Aorta (tissue), 5 donors: ENCODE measurements at regions not wholly inside any gene's neighbourhood (a gene's known extent, or its start where the extent isn't known, plus 50 kb on each side); places are given as distances from the start of the nearest gene placed in this dataset.

Experiments used
- ATAC-seq: fragments of 200-7000 bp; cut with Tn5 transposase; one replicate; pipeline ENCODE4 v1.9.1; 2022; ENCODE audit warnings: moderate library complexity; ENCODE audit not compliant: low FRiP score
- DNase-seq, 2 donors: peaks; one replicate each; pipeline ENCODE4 v3.0.0-alpha.2; 2020
- H3K27ac ChIP-seq, 2 donors: one replicate each; pipeline ENCODE4 v1.5.1; 2013; ENCODE audit warnings: low read length in 2 of 2, mild to moderate bottlenecking in 2 of 2, moderate library complexity in 2 of 2, control low read depth in 1 of 2, inconsistent platforms in 1 of 2, low read depth in 1 of 2
- H3K27me3 ChIP-seq, 2 donors: one replicate each; pipeline ENCODE4 v1.6.1; 2013; ENCODE audit warnings: control low read depth in 1 of 2, low read length in 1 of 2, mild to moderate bottlenecking in 1 of 2, moderate library complexity in 1 of 2; ENCODE audit not compliant: insufficient read depth in 2 of 2, control insufficient read depth in 1 of 2
- H3K36me3 ChIP-seq, 2 donors: one replicate each; pipeline ENCODE4 v1.6.1; 2013; ENCODE audit warnings: control low read depth in 1 of 2, low read length in 1 of 2, mild to moderate bottlenecking in 1 of 2; ENCODE audit not compliant: insufficient read depth in 2 of 2, control insufficient read depth in 1 of 2
- H3K4me1 ChIP-seq, 2 donors: one replicate each; pipeline ENCODE4 v1.6.1; 2013; ENCODE audit warnings: low read length in 2 of 2, control low read depth in 1 of 2, mild to moderate bottlenecking in 1 of 2, moderate library complexity in 1 of 2; ENCODE audit not compliant: insufficient read depth in 2 of 2, control insufficient read depth in 1 of 2
- H3K4me3 ChIP-seq, 2 donors: one replicate each; pipeline ENCODE4 v1.5.1; 2013; ENCODE audit warnings: low read length in 2 of 2, control low read depth in 1 of 2, mild to moderate bottlenecking in 1 of 2
- H3K9me3 ChIP-seq: one replicate; pipeline ENCODE4 v1.6.1; 2013; ENCODE audit warnings: mild to moderate bottlenecking, low read length; ENCODE audit not compliant: control insufficient read depth
- WGBS, 2 donors: extraction: QIAGEN DNeasy Blood & Tissue Kit; methylation state at CpG; one replicate each; pipeline ENCODE4 v1.1.7; 2013; 5-methylcytosine and 5-hydroxymethylcytosine counted together
- intact Hi-C, 2 donors: fragments of 100-400 bp; cut with DNase I; formaldehyde crosslinking; loops; one replicate each; pipeline versions ENCODE4 v1.14.2 to v1.15.0; 2022
- donor health status: healthy with polysubstance abuse.
- donor health status: Bipolar disorder and iron deficiency.
- donor health status: DM: no; HTN: no; CAD: no.
- donor health status: DM: no; HTN: no; CAD: no.
- donor health status: DM: yes; HTN: yes; CAD: no.

- WGBS, 2 donors: 71 to 75% methylated on average over 9 of the region's 9 CpGs
- no peak for DNase-seq
- no peaks in the 10 kb centered on the region for H3K36me3 ChIP-seq
- no peak for ATAC-seq
- no peaks in the 10 kb centered on the region for H3K4me1 ChIP-seq
- no peaks in the 10 kb centered on the region for H3K27me3 ChIP-seq
- H3K9me3 ChIP-seq: peaks cover 2% of the 10 kb centered on the region
- H3K4me3 ChIP-seq: no peak overlapping the region
- no peak overlapping the region for H3K27ac ChIP-seq
- intact Hi-C loops: no loop called here
These were observed 146.9 kb downstream of the TENT4A start for GRCh38 chr5:6859951-6860638.

- H3K27ac ChIP-seq: no peak overlapping the region
- intact Hi-C loops: no loop called here
- no peaks in the 10 kb centered on the region for H3K36me3 ChIP-seq
- H3K27me3 ChIP-seq: no peaks in the 10 kb centered on the region
- DNase-seq (no peak), ATAC-seq (no peak)
- no peak overlapping the region for H3K4me3 ChIP-seq
- H3K9me3 ChIP-seq: peaks cover 2% of the 10 kb centered on the region
- H3K4me1 ChIP-seq: no peaks in the 10 kb centered on the region
- WGBS, 2 donors: 24 to 38% methylated on average over 3 of the region's 3 CpGs
These were observed 147.8 kb downstream of the TENT4A start for GRCh38 chr5:6861036-6861435.

GRCh38 chr5:6861667-6862066, 148.4 kb downstream of the TENT4A start:
- Histone ChIP-seq H3K27ac (no peak overlapping the region), H3K36me3 (no peaks in the 10 kb centered on the region), H3K9me3 (peaks cover 2% of the 10 kb centered on the region), H3K4me3 (no peak overlapping the region), H3K4me1 (no peaks in the 10 kb centered on the region), H3K27me3 (no peaks in the 10 kb centered on the region)
- ATAC-seq: no peak
- no peak for DNase-seq
- intact Hi-C loops: no loop called here
- WGBS, 2 donors: 67 to 73% methylated on average over 3 of the region's 3 CpGs

GRCh38 chr5:6862306-6862705, 149.1 kb downstream of the TENT4A start:
- H3K27me3 ChIP-seq: no peaks in the 10 kb centered on the region
- 87 to 91% methylated on average over 5 of the region's 5 CpGs for WGBS, 2 donors
- intact Hi-C loops: no loop called here
- DNase-seq (no peak), ATAC-seq (no peak)
- no peak overlapping the region for H3K27ac ChIP-seq
- H3K4me1 ChIP-seq: no peaks in the 10 kb centered on the region
- no peaks in the 10 kb centered on the region for H3K36me3 ChIP-seq
- no peak overlapping the region for H3K4me3 ChIP-seq
- H3K9me3 ChIP-seq: peaks cover 2% of the 10 kb centered on the region

GRCh38 chr5:6867712-6868111, 154.5 kb downstream of the TENT4A start:
- no peaks in the 10 kb centered on the region for H3K27me3 ChIP-seq
- no peak overlapping the region for H3K27ac ChIP-seq
- no peaks in the 10 kb centered on the region for H3K4me1 ChIP-seq
- intact Hi-C loops: no loop called here
- 93 to 94% methylated on average over 6 of the region's 6 CpGs for WGBS, 2 donors
- no peaks in the 10 kb centered on the region for H3K9me3 ChIP-seq
- H3K4me3 ChIP-seq: no peak overlapping the region
- ATAC-seq (no peak), DNase-seq (no peak)
- H3K36me3 ChIP-seq: no peaks in the 10 kb centered on the region

GRCh38 chr5:6868171-6868570, 154.9 kb downstream of the TENT4A start:
- intact Hi-C loops: no loop called here
- no peak overlapping the region for H3K27ac ChIP-seq
- ATAC-seq (no peak), DNase-seq (no peak)
- H3K36me3 ChIP-seq: no peaks in the 10 kb centered on the region
- no peaks in the 10 kb centered on the region for H3K27me3 ChIP-seq
- WGBS, 2 donors: 58 to 65% methylated on average over 9 of the region's 9 CpGs
- H3K9me3 ChIP-seq: no peaks in the 10 kb centered on the region
- H3K4me1 ChIP-seq: no peaks in the 10 kb centered on the region
- H3K4me3 ChIP-seq: no peak overlapping the region

GRCh38 chr5:6868575-6869215, 155.5 kb downstream of the TENT4A start:
- no peak overlapping the region for H3K27ac ChIP-seq
- H3K4me3 ChIP-seq: no peak overlapping the region
- no peak for ATAC-seq
- no peaks in the 10 kb centered on the region for H3K36me3 ChIP-seq
- intact Hi-C loops: no loop called here
- no peaks in the 10 kb centered on the region for H3K27me3 ChIP-seq
- H3K4me1 ChIP-seq: no peaks in the 10 kb centered on the region
- DNase-seq: no peak
- no peaks in the 10 kb centered on the region for H3K9me3 ChIP-seq
- 80 to 86% methylated on average over 11 of the region's 11 CpGs for WGBS, 2 donors

GRCh38 chr5:6869677-6870076, 156.4 kb downstream of the TENT4A start:
- Histone ChIP-seq H3K27ac (no peak overlapping the region), H3K36me3 (no peaks in the 10 kb centered on the region), H3K4me3 (no peak overlapping the region), H3K4me1 (no peaks in the 10 kb centered on the region), H3K27me3 (no peaks in the 10 kb centered on the region), H3K9me3 (no peaks in the 10 kb centered on the region)
- DNase-seq: no peak
- no peak for ATAC-seq
- WGBS, 2 donors: 88% methylated on average over 7 of the region's 7 CpGs
- intact Hi-C loops: no loop called here

- intact Hi-C loops: no loop called here
- no peak for DNase-seq
- Histone ChIP-seq H3K4me3 (no peak overlapping the region), H3K4me1 (no peaks in the 10 kb centered on the region), H3K36me3 (no peaks in the 10 kb centered on the region), H3K27ac (no peak overlapping the region), H3K9me3 (no peaks in the 10 kb centered on the region), H3K27me3 (no peaks in the 10 kb centered on the region)
- WGBS, 2 donors: 79 to 81% methylated on average over 12 of the region's 12 CpGs
- no peak for ATAC-seq
These were observed 159.4 kb downstream of the TENT4A start for GRCh38 chr5:6872441-6873160.
